ENCODE measurements at regions not wholly inside any gene's neighbourhood (a gene's known extent, or its start where the extent isn't known, plus 50 kb on each side); places are given as distances from the start of the nearest gene placed in this dataset.

DNA sequence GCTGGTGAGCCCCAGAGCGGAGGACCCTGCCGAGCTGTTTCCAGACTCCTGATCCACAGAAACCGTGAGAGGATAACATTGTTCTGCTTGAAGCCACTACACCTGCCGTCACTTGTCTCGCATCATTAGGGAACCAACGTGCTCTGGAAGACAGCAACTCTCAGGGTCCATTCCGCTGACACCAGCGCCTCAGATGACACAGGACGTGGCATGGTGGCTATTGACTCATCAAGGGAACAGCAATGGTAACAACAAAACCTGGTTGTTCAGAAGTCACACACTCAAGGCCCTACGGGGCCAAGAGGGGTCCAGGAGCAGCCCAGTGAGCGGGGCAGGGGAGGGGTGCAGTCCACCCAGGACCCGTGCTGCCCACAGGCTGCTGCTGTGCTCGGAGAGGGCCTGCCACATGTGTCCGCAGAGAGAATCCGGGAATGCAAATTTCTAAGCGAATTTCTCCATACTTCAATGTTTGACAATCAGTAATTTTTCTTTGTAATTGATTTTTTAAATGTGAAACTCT, 110.4 kb downstream of the TTLL2 start:
- DNase-seq (ENCODE audit: low spot score), result no peak
- TF ChIP-seq, protein P1, sequence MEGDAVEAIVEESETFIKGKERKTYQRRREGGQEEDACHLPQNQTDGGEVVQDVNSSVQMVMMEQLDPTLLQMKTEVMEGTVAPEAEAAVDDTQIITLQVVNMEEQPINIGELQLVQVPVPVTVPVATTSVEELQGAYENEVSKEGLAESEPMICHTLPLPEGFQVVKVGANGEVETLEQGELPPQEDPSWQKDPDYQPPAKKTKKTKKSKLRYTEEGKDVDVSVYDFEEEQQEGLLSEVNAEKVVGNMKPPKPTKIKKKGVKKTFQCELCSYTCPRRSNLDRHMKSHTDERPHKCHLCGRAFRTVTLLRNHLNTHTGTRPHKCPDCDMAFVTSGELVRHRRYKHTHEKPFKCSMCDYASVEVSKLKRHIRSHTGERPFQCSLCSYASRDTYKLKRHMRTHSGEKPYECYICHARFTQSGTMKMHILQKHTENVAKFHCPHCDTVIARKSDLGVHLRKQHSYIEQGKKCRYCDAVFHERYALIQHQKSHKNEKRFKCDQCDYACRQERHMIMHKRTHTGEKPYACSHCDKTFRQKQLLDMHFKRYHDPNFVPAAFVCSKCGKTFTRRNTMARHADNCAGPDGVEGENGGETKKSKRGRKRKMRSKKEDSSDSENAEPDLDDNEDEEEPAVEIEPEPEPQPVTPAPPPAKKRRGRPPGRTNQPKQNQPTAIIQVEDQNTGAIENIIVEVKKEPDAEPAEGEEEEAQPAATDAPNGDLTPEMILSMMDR (IDR thresholded peaks at IDR 0.05; ENCODE audit: extremely low read depth, missing control alignments), result no peak

GRCh38 chr6:167437888-167438484, 113.1 kb downstream of the TTLL2 start:
- TF ChIP-seq, protein P1 (IDR thresholded peaks at IDR 0.05; ENCODE audit: extremely low read depth, missing control alignments), result no peak
- DNase-seq (ENCODE audit: low spot score), result no peak

DNA sequence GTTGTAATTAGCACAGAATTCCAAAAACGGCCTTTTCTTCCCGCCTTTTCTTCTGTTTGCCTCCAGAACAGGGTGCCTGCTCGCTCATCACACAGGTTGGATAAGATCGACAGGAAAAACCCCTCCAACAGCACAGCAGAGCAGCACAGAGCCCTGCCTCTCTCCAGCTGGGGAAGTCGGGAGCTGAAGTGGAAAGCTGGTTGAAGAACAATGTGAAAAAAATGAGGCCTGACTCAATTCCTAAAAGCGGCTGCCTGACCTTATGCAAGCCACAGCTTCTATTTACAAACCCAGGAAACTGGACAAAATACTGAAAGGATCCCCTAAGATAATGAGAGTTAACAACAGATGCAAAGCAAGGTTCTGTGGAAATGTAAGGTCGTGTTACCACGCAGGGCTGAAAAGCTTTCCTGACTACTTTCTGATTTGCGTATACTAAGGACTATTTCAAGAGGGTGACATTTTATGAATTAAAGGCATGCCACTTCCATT, 116.9 kb downstream of the TTLL2 start:
- DNase-seq (ENCODE audit: low spot score), result no peak
- TF ChIP-seq, protein P1 (IDR thresholded peaks at IDR 0.05; ENCODE audit: extremely low read depth, missing control alignments), result no peak

DNA sequence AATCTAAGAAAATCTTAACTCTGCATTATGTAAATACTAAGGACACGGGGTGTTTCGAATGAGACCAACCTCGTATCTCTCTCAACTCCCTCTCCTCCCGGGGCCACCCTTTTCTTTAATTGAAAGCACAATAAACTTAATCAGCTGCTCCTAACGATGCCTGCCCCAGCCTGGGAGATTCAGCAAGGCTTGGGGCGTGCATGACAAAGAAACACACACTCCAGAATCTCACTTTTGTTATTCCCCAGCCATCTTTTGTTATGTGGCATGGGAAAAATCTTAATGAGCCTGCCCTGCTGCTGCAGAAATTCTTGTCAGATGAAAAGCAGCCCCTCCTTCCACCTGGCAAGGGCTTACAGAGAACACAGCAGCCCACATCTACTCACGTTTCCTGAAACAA, 117.4 kb downstream of the TTLL2 start:
- no peak for DNase-seq (ENCODE audit: low spot score)
- TF ChIP-seq, protein P1 (IDR thresholded peaks at IDR 0.05; ENCODE audit: extremely low read depth, missing control alignments), result no peak

DNA sequence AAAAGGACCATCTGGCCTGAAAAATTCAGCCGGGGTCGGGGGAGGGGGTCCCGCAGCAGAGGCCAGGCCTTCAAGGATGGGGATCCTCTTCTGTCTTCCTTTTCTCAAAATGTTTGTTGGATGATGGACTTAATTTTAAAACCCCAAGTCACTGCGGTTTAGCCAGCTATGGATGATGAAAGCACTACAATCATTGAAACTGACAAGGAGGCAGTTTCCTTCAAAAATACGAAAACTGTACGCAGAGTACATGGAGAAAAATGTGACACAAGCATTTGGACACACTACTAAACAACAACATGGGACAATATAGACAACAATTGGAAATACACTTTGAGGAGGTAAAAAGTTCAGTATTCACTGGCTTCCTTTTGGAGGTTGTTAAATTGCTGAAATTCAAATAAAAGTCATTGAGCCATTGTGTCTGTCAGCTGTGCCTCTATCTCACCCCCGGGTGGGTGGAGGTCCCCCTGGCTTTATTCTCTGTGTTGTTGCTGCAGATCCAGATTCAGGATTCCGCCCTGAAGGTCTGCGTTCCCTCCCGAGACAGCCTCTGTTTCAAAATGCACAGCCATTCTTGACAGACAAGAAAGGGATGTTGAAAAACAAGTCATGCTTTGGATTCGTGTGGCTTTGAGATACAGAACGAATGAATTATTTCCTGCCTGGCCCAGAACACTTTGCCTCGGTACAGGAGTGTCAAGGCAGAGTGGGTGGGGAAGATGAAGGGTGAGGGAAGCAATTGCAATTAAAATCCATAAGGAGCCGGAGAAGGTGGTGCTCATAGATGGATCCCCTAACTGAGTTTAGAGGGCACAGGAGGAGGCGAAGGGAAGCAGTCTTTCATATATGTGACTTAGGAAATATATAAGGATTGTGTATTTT, 118.2 kb downstream of the TTLL2 start:
- DNase-seq (ENCODE audit: low spot score), result no peak
- TF ChIP-seq, protein P1 (IDR thresholded peaks at IDR 0.05; ENCODE audit: extremely low read depth, missing control alignments), result no peak

- DNase-seq (ENCODE audit: low spot score), result no peak
- TF ChIP-seq, protein P1 (IDR thresholded peaks at IDR 0.05; ENCODE audit: extremely low read depth, missing control alignments), result no peak
These were observed 119.9 kb downstream of the TTLL2 start for GRCh38 chr6:167444602-167445346.
